ENCODE measurements at regions not wholly inside any gene's neighbourhood (a gene's known extent, or its start where the extent isn't known, plus 50 kb on each side); places are given as distances from the start of the nearest gene placed in this dataset.

DNA sequence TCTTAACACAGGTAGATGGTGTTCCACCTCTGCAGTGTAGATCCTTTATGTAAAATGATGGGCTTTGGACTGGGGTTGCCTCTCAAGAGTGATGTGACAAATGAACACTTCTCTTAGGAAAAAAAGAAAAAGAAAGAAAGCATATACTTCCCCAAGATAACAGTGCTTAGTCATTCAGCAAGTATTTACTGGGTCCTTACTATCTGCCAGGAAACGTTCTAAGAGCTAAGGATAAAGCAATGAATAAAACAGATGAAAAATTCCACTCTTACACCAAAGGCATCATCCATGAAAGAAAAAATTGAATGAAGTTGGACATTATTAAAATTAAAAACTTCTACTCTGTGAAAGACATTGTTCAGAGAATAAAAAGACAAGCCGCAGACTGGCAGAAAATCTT is 177.3 kb downstream of the C7orf25 start:
- TF ChIP-seq POLR2AphosphoS5 (IDR thresholded peaks at IDR 0.05; ENCODE audit: low read depth, low read length) (no peak), TAF1 (IDR thresholded peaks at IDR 0.05; ENCODE audit: low read depth, low read length) (no peak), POLR2A (IDR thresholded peaks at IDR 0.05; ENCODE audit: low read depth, low read length) (no peak), PAX5 (IDR thresholded peaks at IDR 0.05; ENCODE audit: insufficient read depth, low read length, severe bottlenecking) (no peak)
